GM19372 (cell line): ENCODE measurements at regions not wholly inside any gene's neighbourhood (a gene's known extent, or its start where the extent isn't known, plus 50 kb on each side); places are given as distances from the start of the nearest gene placed in this dataset.
"Not testable (repeated sequence)": the region's sequence is repeated elsewhere in the genome, so short reads cannot be mapped to it uniquely, and the experiment has no call there.

Experiments used
- ATAC-seq: cut with Tn5 transposase; IDR thresholded peaks from one replicate; pipeline ENCODE4 v1.9.1; 2021; ENCODE audit warnings: mild to moderate bottlenecking, low read depth, moderate library complexity; ENCODE audit not compliant: unreplicated experiment

DNA sequence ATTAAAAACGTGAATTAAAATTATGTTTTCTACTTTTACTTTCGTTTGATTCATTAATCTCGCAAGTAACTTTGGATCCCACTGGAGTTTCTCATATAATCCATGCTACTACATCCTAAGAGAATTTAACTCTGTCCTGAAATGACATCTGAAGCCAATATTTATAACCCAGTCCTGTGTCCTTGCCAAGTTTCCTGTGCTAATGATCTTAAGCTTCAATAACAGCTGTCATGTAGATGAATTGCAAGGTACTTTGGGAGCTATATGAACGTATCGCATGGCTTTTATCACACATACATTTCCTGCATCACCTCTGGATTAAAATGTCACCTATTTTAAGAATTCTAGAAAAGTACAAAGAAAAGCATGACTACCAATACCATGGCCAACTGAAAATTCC, 833.8 kb upstream of the CITED2 start:
- no peak for ATAC-seq

DNA sequence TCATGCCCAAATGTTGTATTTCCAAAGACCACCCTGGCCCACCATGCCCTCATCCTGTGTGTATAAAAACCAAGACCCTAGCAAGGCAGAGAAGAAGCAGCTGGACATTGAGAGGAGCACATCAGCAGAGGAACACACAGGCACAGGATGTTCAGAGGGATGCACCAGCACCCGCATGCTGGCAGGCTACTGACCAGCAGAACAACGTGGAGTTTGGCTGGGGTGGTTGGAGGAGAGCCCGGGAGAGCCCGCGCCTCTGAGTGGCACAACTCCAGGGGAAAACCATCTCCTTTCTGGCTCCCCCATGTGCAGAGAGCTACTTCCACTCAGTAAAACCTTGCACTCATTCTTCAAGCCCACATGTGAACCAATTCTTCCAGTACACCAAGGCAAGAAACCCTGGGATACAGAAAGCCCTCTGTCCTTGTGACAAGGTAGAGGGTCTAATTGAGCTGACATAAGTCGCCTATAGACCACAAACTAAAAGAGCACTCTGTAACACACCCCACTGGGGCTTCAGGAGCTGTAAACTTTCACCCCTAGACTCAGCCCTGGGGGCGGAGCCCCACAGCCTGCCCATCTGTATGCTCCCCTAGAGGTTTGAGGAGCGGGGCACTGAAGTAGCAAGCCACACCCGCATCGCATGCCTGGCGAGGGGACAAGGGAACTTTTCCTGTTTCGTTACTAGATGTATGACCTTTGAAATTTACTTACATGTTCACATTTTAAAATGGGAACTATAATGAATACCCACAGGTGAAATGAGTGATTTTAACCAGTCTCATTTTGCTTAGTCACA, 831.5 kb upstream of the CITED2 start:
- ATAC-seq: no peak

DNA sequence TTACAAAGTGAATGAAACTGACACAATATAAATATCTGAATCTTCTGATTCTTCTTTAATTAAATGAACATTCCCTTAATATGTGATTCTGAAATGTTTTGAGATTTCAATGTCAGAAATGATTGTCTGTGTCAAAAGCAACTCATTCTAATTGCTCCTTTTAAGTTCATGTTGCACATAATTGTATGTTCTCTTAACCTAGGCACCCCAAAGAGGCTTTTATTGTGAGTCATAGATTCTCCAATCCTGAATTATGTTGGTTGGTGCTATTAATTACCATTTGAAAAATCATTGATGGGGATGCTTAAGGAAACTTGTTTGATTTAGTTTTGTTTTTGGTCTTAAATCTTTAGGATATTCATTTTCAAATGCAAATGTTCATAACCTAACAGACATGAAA, 829.7 kb upstream of the CITED2 start:
- no peak for ATAC-seq

DNA sequence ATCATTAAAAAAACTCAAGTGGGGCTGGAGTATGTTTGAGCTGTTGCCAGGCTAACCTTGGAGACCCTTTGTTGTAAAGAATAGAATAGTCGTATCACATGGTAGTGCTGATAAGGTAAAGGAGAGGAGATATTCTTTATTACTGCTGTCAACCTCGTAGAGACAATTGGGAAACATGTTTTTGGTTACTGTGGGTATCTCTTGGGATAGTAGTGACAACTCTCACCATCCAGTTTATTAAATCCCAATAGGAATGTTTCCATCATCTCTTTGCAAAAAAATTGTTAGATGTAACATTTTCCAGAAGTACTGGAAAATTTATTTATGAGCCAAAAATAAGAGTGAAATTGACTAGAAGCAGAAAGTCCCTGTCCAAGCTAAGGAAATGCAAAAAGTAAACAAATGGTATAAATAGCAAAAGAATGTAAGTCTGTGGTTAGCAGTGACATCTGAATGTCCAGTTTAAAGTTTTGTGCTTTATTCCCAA, 829.3 kb upstream of the CITED2 start:
- ATAC-seq: no peak

DNA sequence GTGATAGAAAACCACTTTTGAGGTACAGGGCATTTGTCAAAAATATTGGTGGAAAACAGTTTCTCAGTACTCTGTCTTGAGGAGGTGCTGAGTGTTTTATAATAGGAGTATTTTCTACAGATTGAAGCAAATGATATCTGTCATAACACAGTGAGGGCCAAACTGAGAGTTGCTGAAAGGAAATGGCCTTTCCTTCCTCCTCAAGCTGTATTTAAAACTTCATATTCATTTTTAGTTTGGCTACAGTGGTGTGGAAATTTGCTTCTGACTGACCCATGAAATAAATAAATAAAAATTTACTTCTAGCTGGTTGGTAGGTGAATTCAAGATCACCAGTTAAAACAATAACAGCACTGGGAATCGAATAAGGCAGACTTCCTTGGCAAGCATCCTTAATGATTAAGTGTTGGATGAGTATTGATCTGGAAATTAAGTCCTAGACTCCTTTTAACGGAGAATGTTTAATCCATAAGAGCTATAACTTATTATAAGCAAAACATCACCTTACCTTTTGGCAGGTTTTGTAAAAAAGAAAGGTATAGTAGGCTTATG, 828.6 kb upstream of the CITED2 start:
- ATAC-seq: no peak

DNA sequence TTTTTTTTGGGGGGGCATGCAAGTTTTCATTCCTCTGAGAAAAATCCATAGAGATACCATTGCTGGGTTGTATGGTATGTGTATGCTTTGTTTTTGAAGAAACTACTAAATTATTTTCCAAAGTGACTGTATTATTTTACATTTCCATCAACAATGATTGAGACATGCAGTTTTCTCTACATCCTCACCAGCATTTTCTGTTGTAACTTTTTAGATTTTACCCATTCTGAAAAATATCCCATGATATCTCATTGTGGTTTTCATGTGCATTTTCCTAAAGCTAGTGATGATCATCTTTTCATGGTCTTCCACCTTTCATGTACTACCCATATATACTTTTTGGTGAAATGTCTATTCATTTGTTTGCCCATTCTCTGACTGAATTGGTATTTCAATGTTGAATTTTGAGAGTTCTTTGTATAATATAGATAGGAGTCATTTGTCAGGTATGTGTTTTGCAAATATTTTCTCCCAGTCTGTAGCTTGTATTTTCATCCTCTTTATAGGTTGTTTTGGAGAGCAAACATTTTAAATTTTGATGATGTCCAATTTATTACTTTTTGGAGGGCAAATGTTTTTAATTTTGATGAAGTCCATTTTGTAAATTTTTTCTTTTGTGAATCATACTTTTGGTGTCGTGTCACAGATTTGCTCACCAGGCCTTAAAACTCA, 827.5 kb upstream of the CITED2 start:
- ATAC-seq: no peak

DNA sequence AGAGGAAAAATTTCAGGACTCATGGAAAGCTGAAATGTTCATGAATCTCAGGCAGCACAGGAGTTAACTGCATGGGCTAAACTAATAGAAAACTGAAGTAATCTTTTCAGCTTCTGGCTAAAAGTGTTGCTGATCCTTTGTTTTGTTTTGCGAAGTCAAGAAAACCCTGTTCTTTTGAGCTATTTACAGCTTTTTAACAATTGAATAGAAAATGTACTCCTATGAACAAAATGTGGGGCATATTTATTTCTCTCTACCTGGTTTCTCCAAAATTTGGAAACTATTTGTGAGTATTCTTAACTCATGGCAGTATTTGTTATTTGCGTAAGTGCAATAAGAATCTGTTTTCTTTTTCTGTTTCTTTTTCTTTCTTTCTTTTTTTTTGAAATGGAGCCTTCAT, 818.8 kb upstream of the CITED2 start:
- no peak for ATAC-seq

DNA sequence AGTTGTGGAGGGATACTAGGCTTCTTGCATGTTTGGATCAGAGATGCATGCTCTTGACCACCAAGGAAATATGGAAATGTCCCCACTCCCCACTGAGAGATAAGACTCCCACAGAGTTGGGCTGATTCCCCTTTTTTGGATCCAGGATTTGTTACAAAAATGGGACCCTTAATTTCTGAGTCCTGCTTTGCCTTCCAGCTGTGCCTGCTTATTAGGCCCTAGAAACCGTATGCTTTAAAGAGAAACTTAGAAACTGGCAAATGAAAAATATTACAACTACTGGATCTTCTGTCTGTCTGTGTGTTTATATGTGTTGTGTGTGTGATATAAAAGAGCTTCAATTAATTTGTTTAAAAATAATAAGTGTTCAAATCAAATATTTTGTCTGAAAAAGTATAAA, 817.6 kb upstream of the CITED2 start:
- ATAC-seq: no peak

DNA sequence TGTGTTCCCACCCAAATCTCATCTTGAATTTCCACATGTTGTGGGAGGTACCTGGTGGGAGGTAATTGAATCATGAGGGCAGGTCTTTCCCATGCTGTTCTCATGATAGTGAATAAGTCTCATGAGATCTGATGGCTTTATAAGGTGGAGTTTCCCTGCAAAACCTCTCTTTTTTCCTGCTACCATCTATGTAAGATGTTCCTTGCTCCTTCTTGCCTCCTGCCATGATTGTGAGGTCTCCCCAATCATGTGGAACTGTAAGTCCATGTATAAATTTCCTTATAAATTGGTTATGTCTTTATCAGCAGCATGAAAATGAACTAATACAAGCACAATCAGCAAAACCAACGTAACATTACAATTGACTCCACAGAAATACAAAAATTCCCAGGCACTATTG, 814.8 kb upstream of the CITED2 start:
- ATAC-seq: not testable (repeated sequence)

DNA sequence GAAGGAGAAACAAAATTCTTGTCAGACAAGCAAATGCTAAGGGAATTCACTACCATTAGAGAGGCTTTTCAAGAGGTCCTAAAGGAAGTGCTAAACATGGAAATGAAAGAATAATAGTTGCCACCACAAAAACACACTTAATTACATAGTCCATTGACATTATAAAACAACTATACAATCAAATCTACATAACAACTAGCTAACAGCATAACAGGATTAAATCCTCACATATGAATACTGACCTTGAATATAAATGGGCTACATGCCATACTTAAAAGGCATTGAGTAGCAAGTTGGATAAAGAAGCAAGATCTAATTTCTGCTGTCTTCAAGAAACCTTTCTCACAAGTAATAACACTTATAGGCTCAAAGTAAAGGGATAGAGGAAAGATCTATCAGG, 811.5 kb upstream of the CITED2 start:
- no peak for ATAC-seq

DNA sequence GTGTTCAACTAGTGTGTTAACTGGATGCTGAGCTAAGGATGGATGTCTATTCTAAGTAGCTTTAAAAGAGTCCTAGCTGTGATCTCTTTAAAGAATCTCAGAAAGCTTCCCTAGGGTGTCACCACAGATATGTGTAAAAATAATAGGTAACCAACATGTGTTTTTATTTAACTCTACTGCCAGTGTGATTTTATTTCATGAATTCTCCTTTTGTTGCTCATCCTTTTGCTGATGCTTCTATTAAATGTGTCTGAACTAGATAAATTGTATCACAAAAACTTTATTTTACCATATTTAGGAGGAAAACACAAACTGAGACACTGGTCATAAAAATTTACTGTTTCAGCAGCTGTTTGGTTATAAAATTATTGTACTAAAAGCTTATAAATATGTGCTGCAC, 809.4 kb upstream of the CITED2 start:
- no peak for ATAC-seq

DNA sequence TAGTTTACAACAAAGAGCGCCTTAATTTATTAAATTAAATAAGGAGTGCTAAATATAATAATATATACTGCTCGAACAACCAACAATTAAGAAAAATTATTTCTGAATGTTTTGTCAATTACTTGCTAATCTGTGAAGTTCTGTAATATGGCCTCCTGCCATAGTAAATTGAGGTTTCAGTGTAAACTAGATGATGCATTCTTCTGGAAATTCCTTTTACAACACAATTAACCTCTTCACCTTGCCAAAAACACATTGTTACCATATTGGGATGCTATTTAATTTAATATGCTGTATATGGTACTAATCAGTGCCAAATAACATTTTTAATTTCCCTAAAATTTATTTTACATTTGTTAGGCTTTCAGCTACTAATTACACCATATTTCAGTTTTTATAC, 808.4 kb upstream of the CITED2 start:
- ATAC-seq: no peak

DNA sequence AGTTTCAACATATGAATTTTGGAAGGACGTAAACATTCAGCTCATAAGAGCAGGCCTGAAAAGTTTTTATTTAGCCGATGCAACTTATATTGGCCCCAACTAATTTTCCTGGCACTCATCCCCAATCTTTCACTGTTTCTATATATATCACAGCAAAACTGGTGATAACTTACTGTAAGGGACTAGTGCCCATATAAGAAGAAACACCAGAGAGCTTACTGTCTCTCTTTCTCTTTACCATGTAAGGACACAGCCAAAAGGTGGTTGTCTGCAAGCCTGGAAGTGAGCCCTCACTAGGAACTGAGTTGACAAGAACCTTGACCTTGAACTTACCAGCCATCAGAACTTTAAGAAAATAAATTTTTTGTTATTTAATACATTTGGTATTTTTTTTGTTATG, 807.4 kb upstream of the CITED2 start:
- ATAC-seq: no peak

DNA sequence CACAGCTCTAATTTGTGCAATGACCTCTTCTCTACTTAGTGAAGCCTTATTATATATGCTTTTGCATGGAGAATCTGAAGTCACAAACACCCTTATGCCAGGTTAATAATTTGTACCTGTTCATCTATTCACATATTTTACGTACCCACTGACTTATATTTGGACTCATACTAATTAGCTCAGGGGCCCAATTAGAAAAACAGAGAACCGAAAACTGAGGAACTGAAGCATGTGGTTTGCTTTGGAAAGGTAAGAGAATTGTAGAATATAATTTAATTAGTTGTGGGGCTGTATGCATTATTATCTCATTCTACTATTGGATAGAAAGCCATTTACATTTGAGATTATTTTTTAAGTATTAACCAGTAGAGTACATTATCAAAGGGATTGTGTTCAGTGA, 805.9 kb upstream of the CITED2 start:
- ATAC-seq: no peak

DNA sequence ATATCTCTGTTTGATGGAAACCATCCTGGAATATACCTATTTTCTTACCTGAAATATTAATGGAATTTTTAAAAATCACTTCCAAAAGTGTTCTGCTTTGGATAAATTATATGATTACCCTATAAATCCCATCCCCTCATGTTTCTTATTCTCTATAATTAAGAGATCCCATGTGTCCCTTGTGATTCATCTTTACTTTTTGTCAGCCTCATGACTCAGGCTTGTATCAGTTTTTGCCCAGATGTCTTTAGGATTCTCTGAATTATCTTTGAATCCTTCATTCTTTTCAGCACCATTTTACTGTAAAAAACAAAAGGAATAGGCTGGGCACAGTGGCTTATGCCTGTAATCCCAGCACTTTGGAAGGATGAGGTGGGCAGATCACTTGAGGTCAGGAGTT, 804.5 kb upstream of the CITED2 start:
- no peak for ATAC-seq

DNA sequence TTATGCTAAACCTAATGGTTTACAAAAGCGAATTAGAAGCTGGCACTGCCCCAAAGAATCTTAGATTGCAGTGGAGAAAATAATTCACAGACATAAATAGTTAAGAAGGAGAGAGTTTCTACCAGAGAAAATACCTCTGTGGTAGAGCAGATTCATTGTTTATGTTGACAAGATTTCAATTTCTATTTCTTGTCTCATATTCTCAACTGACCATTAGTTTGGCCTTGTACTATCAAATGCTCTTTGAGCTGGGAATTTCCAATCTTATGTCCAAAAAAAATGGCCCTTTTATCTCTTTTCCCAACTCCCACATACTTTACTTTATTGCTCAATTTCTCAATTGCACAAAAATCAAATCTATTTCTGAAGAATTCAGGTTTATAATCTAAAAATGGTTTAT, 804.1 kb upstream of the CITED2 start:
- no peak for ATAC-seq

DNA sequence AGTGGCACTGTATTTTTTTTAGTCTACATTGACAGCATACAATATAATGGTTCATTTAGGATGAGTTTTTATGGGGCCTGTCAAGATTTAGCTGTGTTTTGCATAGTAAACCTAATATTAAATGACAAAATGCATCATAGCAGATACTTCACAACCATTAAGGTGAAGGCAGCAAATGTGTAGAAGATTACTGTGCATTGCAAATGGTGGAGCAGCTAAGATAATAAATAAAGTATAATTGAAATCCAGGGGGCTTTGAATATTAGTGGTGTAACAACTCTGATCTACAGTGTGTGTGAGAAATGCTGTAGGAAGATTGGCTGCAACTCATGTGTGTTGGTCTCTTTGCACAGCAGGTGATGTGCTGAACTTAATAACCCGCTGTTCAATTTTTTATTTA, 801.9 kb upstream of the CITED2 start:
- no peak for ATAC-seq

DNA sequence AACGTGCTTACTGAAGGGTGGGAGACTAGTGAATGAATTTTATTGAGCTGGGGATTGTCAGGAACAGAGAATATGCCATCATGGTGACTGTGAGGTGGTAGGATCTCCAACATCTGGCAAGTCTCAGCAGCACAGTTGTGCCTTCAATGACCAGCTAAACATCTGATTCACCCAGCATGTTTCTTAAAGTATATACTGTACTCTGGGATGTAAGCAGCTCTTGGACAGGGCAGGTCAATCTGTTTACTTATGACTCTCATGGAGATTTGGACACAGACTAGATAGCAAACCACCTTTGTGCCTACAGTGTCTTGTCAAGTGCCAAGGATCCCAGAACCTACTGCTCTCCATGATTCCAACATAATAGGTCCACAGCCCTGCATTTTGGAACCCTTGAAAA, 801.0 kb upstream of the CITED2 start:
- ATAC-seq: no peak

DNA sequence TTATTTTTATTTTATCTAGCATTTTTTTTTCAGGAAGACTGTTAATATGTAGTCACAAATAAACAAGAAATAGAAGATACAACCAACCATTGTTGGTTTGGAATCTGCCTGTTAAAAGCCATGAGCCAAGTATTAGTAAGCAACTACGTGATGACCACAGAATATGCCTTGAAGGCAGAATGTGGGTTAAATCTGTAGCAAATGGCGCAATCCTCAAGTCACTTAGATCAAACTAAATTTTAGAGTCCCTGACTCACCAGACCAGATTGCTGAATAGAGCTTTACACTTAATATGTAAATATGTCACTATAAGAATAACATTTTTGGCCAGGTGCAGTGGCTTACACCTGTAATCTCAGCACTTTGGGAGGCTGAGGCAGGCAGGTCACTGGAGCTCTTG, 800.1 kb upstream of the CITED2 start:
- no peak for ATAC-seq

DNA sequence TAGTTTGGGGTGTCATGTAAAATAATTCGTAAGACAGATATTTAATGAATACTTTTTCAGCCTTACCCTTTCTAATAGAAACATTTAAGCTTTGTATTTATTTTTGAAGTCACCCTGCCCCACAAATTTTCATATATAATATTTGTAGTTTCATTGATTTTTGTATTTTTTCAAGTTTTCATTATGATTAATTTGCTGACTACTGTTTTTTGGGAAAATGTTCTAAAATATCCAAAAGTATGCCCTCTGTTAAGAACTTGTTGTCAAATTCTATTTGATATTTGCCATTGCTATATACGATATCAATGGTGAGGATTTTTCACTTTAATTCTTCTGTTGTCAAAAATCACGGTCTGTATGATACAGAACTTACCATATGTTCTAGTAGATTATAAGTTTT, 793.9 kb upstream of the CITED2 start:
- no peak for ATAC-seq

DNA sequence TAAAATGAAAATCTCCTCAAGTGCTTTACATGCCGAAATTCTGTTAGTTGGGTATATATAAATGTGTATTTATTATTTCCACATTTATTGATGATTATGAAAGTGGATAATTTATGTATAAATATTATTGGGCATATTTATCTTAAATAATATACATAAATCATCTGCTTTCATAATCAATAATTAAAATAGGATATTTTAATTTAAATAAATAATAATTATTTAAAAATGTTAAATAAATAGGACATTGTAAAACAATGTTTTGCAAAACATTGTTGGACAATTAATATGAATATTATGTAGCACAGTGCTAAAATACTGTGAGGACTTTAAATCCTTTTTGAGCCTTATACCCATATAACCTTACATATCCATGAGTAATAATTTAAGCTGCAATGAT, 786.5 kb upstream of the CITED2 start:
- no peak for ATAC-seq

DNA sequence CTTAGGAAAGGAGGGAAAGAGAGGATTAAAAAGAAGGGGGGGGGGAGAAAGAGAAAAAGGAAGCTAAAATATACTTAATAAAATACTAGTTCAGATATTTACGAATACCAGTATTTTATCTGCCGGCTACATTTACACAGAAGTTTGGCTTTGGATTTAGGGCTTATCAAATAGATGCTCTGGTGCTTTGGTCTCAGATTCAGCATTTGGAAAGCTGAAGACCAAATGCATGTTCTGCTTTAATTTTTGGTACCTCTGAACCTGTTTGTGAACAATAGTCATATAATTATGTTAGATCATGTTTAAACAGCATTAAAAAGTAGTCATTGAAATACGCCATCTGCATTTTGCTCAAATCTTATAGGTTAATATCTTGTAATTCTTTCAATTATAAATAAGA, 786.0 kb upstream of the CITED2 start:
- no peak for ATAC-seq
